ENCODE measurements at regions not wholly inside any gene's neighbourhood (a gene's known extent, or its start where the extent isn't known, plus 50 kb on each side); places are given as distances from the start of the nearest gene placed in this dataset.

DNA sequence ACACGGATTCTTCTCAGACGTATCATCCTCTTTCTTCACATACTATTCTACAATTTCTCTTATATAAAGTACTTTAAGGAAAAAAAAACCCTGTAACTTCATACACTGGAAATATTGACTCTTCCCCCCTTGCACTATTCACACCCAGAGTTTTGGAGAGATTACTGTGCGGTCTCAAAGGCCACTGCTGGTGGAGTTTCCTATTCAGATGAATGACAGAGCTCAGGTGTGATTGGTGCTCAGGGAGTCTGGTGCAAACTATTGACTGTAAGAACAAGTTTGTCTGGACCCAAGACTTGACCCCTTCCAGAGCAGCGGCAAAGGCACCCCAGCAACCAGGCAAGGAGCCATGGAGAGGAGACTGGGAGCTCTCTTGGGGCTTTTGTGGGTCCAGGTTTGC is 187.5 kb upstream of the OR4E1 start:
- no peaks in the 10 kb centered on the region for H3K79me2 ChIP-seq (ENCODE audit: insufficient read depth, low read length)

DNA sequence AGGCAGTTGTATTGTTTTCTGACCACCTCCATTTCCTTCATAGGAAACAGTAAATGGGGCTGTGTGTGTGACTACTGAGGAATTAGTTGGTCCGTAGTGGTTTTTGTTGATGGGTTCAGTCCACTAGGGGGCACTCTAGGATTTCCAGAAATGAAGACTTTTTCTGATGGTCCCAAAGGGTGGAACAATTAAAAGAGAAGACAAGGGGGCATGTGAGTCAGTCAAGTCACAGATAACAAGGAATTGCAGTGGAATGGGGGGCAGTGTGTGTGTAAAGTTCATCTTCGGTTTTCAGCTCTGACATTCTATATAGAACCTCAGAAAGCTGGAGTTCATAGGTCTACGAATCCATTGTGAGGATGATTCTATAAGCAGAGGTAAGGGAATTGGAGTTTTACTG is 186.6 kb upstream of the OR4E1 start:
- no peaks in the 10 kb centered on the region for H3K27me3 ChIP-seq (ENCODE audit: insufficient read depth, low read length, poor library complexity, severe bottlenecking)

More for the DNA sequence above, 187.5 kb upstream of the OR4E1 start:
- Histone ChIP-seq H2AFZ (ENCODE audit: low read length) (no peak overlapping the region), H3F3A (ENCODE audit: low read depth) (no peaks in the 10 kb centered on the region), H3K9me3 (ENCODE audit: insufficient read depth, low read depth, low read length) (no peaks in the 10 kb centered on the region), H3K36me3 (ENCODE audit: insufficient read depth, low read length) (no peaks in the 10 kb centered on the region), H3K4me1 (ENCODE audit: insufficient read depth, low read length, poor library complexity, severe bottlenecking) (peaks cover 11% of the 10 kb centered on the region), H4K20me1 (ENCODE audit: insufficient read depth, low read length, poor library complexity, severe bottlenecking) (no peaks in the 10 kb centered on the region), H3K9ac (ENCODE audit: low read depth, low read length, poor library complexity, severe bottlenecking) (no peak overlapping the region), H3K4me3 (ENCODE audit: low read length, poor library complexity, severe bottlenecking) (no peak overlapping the region), H3K4me2 (ENCODE audit: low read depth, low read length, poor library complexity, severe bottlenecking) (no peak overlapping the region), H3K27me3 (ENCODE audit: insufficient read depth, low read length, poor library complexity, severe bottlenecking) (no peaks in the 10 kb centered on the region), H3K9me2 (replicated peaks; ENCODE audit: low read depth, low read length) (no peaks in the 10 kb centered on the region)
- TF ChIP-seq, protein P1, sequence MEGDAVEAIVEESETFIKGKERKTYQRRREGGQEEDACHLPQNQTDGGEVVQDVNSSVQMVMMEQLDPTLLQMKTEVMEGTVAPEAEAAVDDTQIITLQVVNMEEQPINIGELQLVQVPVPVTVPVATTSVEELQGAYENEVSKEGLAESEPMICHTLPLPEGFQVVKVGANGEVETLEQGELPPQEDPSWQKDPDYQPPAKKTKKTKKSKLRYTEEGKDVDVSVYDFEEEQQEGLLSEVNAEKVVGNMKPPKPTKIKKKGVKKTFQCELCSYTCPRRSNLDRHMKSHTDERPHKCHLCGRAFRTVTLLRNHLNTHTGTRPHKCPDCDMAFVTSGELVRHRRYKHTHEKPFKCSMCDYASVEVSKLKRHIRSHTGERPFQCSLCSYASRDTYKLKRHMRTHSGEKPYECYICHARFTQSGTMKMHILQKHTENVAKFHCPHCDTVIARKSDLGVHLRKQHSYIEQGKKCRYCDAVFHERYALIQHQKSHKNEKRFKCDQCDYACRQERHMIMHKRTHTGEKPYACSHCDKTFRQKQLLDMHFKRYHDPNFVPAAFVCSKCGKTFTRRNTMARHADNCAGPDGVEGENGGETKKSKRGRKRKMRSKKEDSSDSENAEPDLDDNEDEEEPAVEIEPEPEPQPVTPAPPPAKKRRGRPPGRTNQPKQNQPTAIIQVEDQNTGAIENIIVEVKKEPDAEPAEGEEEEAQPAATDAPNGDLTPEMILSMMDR (conservative IDR thresholded peaks at IDR 0.05; ENCODE audit: low read length), result no peak
- no peak for TF ChIP-seq EZH2phosphoT487 (IDR thresholded peaks at IDR 0.05; ENCODE audit: borderline replicate concordance)

DNA sequence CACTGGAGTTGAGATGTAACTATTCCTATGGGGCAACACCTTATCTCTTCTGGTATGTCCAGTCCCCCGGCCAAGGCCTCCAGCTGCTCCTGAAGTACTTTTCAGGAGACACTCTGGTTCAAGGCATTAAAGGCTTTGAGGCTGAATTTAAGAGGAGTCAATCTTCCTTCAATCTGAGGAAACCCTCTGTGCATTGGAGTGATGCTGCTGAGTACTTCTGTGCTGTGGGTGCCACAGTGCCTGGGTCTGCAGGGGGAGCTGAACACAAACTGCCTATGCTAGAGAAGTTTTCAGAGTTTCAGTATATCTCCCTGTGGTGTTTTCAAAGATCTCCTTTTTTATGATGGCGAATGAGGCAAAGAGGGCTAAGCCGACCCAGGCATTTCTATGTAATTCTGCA is 179.2 kb upstream of the OR4E1 start:
- Histone ChIP-seq H3F3A (ENCODE audit: low read depth) (no peaks in the 10 kb centered on the region), H4K20me1 (ENCODE audit: insufficient read depth, low read length, poor library complexity, severe bottlenecking) (no peaks in the 10 kb centered on the region), H3K79me2 (ENCODE audit: insufficient read depth, low read length) (0 out of 2 replicates have a peak, but pooled peaks cover 4% of the 10 kb centered on the region), H3K9ac (ENCODE audit: low read depth, low read length, poor library complexity, severe bottlenecking) (peak overlapping the region; percentile 65), H3K4me2 (ENCODE audit: low read depth, low read length, poor library complexity, severe bottlenecking) (peak overlapping the region; percentile 85), H3K4me3 (ENCODE audit: low read length, poor library complexity, severe bottlenecking) (peak overlapping the region; percentile 74), H3K9me3 (ENCODE audit: insufficient read depth, low read depth, low read length) (no peaks in the 10 kb centered on the region), H3K36me3 (ENCODE audit: insufficient read depth, low read length) (no peaks in the 10 kb centered on the region), H3K4me1 (ENCODE audit: insufficient read depth, low read length, poor library complexity, severe bottlenecking) (peaks cover 31% of the 10 kb centered on the region), H3K27me3 (ENCODE audit: insufficient read depth, low read length, poor library complexity, severe bottlenecking) (no peaks in the 10 kb centered on the region), H2AFZ (ENCODE audit: low read length) (peak overlapping the region; percentile 90), H3K9me2 (replicated peaks; ENCODE audit: low read depth, low read length) (no peaks in the 10 kb centered on the region)
- TF ChIP-seq, protein P1 (conservative IDR thresholded peaks at IDR 0.05; ENCODE audit: low read length), result peak; percentile 19; the same call in 1 of the 2 replicates
- no peak for TF ChIP-seq EZH2phosphoT487 (IDR thresholded peaks at IDR 0.05; ENCODE audit: borderline replicate concordance)

More for the DNA sequence above, 186.6 kb upstream of the OR4E1 start:
- TF ChIP-seq, protein P1 (conservative IDR thresholded peaks at IDR 0.05; ENCODE audit: low read length), result peak; percentile 87
- TF ChIP-seq EZH2phosphoT487 (IDR thresholded peaks at IDR 0.05; ENCODE audit: borderline replicate concordance), result no peak
- H3K9me2 ChIP-seq (replicated peaks; ENCODE audit: low read depth, low read length), result no peaks in the 10 kb centered on the region
- no peaks in the 10 kb centered on the region for H3K36me3 ChIP-seq (ENCODE audit: insufficient read depth, low read length)
- H3K79me2 ChIP-seq (ENCODE audit: insufficient read depth, low read length), result no peaks in the 10 kb centered on the region
- H3K4me3 ChIP-seq (ENCODE audit: low read length, poor library complexity, severe bottlenecking), result no peak overlapping the region
- peaks cover 11% of the 10 kb centered on the region for H3K4me1 ChIP-seq (ENCODE audit: insufficient read depth, low read length, poor library complexity, severe bottlenecking)
- no peak overlapping the region for H3K9ac ChIP-seq (ENCODE audit: low read depth, low read length, poor library complexity, severe bottlenecking)
- no peaks in the 10 kb centered on the region for H3F3A ChIP-seq (ENCODE audit: low read depth)
- H3K9me3 ChIP-seq (ENCODE audit: insufficient read depth, low read depth, low read length), result no peaks in the 10 kb centered on the region
- no peak overlapping the region for H3K4me2 ChIP-seq (ENCODE audit: low read depth, low read length, poor library complexity, severe bottlenecking)
- H4K20me1 ChIP-seq (ENCODE audit: insufficient read depth, low read length, poor library complexity, severe bottlenecking), result no peaks in the 10 kb centered on the region
- no peak overlapping the region for H2AFZ ChIP-seq (ENCODE audit: low read length)

All from Loucy (cell line).